Astrocyte (in vitro differentiated cells and primary cell): ENCODE measurements at regions not wholly inside any gene's neighbourhood (a gene's known extent, or its start where the extent isn't known, plus 50 kb on each side); places are given as distances from the start of the nearest gene placed in this dataset.

Experiments used
- DNase-seq: peaks from one replicate; pipeline ENCODE4 v3.0.0-alpha.2; 2010; ENCODE audit warnings: low read depth
- FAIRE-seq: peaks from 2 replicates; lab custom pipeline; 2011; peaks lifted over from hg19 to GRCh38; lab: Jason Lieb, UNC
- H2AFZ ChIP-seq: 2 replicates; pipeline ENCODE4 v1.6.0; 2012; ENCODE audit warnings: low read depth, low read length, inconsistent platforms
- H3K27ac ChIP-seq: 2 replicates; pipeline ENCODE4 v1.5.1; 2011; ENCODE audit warnings: low read depth, low read length, inconsistent platforms
- H3K27me3 ChIP-seq: 2 replicates; pipeline ENCODE4 v1.6.0; 2011; ENCODE audit warnings: low read length, inconsistent platforms; ENCODE audit not compliant: insufficient read depth
- H3K36me3 ChIP-seq: 2 replicates; pipeline ENCODE4 v1.5.1; 2011; ENCODE audit warnings: low read length, inconsistent platforms; ENCODE audit not compliant: insufficient read depth
- H3K4me1 ChIP-seq: 2 replicates; pipeline ENCODE4 v1.5.1; 2011; ENCODE audit warnings: low read length, inconsistent platforms; ENCODE audit not compliant: insufficient read depth
- H3K4me2 ChIP-seq: 2 replicates; pipeline ENCODE4 v1.6.0; 2012; ENCODE audit warnings: low read length, inconsistent platforms
- H3K4me3 ChIP-seq: 2 replicates; pipeline ENCODE4 v1.5.1; 2011; ENCODE audit warnings: low read depth, mild to moderate bottlenecking, low read length, inconsistent platforms; ENCODE audit not compliant: insufficient read depth
- H3K79me2 ChIP-seq: 2 replicates; pipeline ENCODE4 v1.6.0; 2012; ENCODE audit warnings: mild to moderate bottlenecking, low read length, inconsistent platforms; ENCODE audit not compliant: insufficient read depth
- H3K9ac ChIP-seq: 2 replicates; pipeline ENCODE4 v1.6.0; 2012; ENCODE audit warnings: mild to moderate bottlenecking, low read length, inconsistent platforms
- H3K9me3 ChIP-seq: 2 replicates; pipeline ENCODE4 v1.5.1; 2012; ENCODE audit warnings: low read depth, mild to moderate bottlenecking, low read length, inconsistent platforms; ENCODE audit not compliant: insufficient read depth
- H4K20me1 ChIP-seq: 2 replicates; pipeline ENCODE4 v1.6.0; 2012; ENCODE audit warnings: low read length, inconsistent platforms; ENCODE audit not compliant: insufficient read depth
- H3K27ac Mint-ChIP-seq: one replicate; pipeline ENCODE4 v1.8.0; 2021; ENCODE audit warnings: mild to moderate bottlenecking, mixed read lengths; ENCODE audit not compliant: unreplicated experiment
- H3K27me3 Mint-ChIP-seq: one replicate; pipeline ENCODE4 v1.8.0; 2021; ENCODE audit warnings: low read depth, mixed read lengths; ENCODE audit not compliant: unreplicated experiment
- H3K36me3 Mint-ChIP-seq: one replicate; pipeline ENCODE4 v1.8.0; 2021; ENCODE audit warnings: low read depth, mixed read lengths; ENCODE audit not compliant: unreplicated experiment
- H3K4me1 Mint-ChIP-seq: one replicate; pipeline ENCODE4 v1.8.0; 2021; ENCODE audit warnings: low read depth, mixed read lengths; ENCODE audit not compliant: unreplicated experiment
- H3K4me3 Mint-ChIP-seq: one replicate; pipeline ENCODE4 v1.8.0; 2021; ENCODE audit warnings: mild to moderate bottlenecking, moderate library complexity, mixed read lengths; ENCODE audit not compliant: unreplicated experiment
- H3K9me3 Mint-ChIP-seq: one replicate; pipeline ENCODE4 v1.8.0; 2021; ENCODE audit warnings: mild to moderate bottlenecking, mixed read lengths; ENCODE audit not compliant: unreplicated experiment
- CTCF ChIP-seq: IDR thresholded peaks from 2 replicates; pipeline ENCODE4 v1.5.1; 2011; ENCODE audit warnings: low read depth, mild to moderate bottlenecking, inconsistent platforms, low read length, moderate library complexity; ENCODE audit not compliant: insufficient read depth
- EZH2 ChIP-seq: IDR thresholded peaks from 2 replicates; pipeline ENCODE4 v1.6.1; 2012; ENCODE audit warnings: mild to moderate bottlenecking, low read length, inconsistent platforms; ENCODE audit not compliant: insufficient read depth

- H3K27ac Mint-ChIP-seq: no peak overlapping the region
- no peaks in the 10 kb centered on the region for H3K27me3 ChIP-seq
- TF ChIP-seq EZH2 (no peak), CTCF (no peak)
- no peaks in the 10 kb centered on the region for H3K36me3 Mint-ChIP-seq
- peaks cover 30% of the 10 kb centered on the region for H3K27me3 Mint-ChIP-seq
- no peak overlapping the region for H3K4me3 ChIP-seq
- no peaks in the 10 kb centered on the region for H3K4me1 ChIP-seq
- H3K9ac ChIP-seq: no peak overlapping the region
- FAIRE-seq (no peak), DNase-seq (no peak)
- H4K20me1 ChIP-seq: no peaks in the 10 kb centered on the region
- H3K79me2 ChIP-seq: no peaks in the 10 kb centered on the region
- H3K4me2 ChIP-seq: no peak overlapping the region
- H2AFZ ChIP-seq: no peak overlapping the region
- no peak overlapping the region for H3K27ac ChIP-seq
- no peaks in the 10 kb centered on the region for H3K9me3 Mint-ChIP-seq
- no peak overlapping the region for H3K4me3 Mint-ChIP-seq
- H3K4me1 Mint-ChIP-seq: peaks cover 8% of the 10 kb centered on the region
- H3K9me3 ChIP-seq: peaks cover 2% of the 10 kb centered on the region
- no peaks in the 10 kb centered on the region for H3K36me3 ChIP-seq
Measured at GRCh38 chr16:49121636-49122035, 160.0 kb downstream of the CBLN1 start.

- no peaks in the 10 kb centered on the region for H3K79me2 ChIP-seq
- no peak overlapping the region for H3K27ac ChIP-seq
- no peak for FAIRE-seq
- H3K4me3 Mint-ChIP-seq: no peak overlapping the region
- no peaks in the 10 kb centered on the region for H3K27me3 ChIP-seq
- H3K27me3 Mint-ChIP-seq: peaks cover 20% of the 10 kb centered on the region
- no peaks in the 10 kb centered on the region for H3K9me3 Mint-ChIP-seq
- H3K9me3 ChIP-seq: peaks cover 2% of the 10 kb centered on the region
- no peak overlapping the region for H3K27ac Mint-ChIP-seq
- H2AFZ ChIP-seq: no peak overlapping the region
- H3K4me1 Mint-ChIP-seq: peaks cover 8% of the 10 kb centered on the region
- H4K20me1 ChIP-seq: no peaks in the 10 kb centered on the region
- no peaks in the 10 kb centered on the region for H3K4me1 ChIP-seq
- TF ChIP-seq EZH2: no peak
- no peak for TF ChIP-seq CTCF
- no peaks in the 10 kb centered on the region for H3K36me3 ChIP-seq
- H3K4me3 ChIP-seq: no peak overlapping the region
- H3K4me2 ChIP-seq: no peak overlapping the region
- no peak for DNase-seq
- H3K36me3 Mint-ChIP-seq: no peaks in the 10 kb centered on the region
- no peak overlapping the region for H3K9ac ChIP-seq
Measured at GRCh38 chr16:49120631-49121030, 161.0 kb downstream of the CBLN1 start.

- Histone ChIP-seq H3K27ac (no peak overlapping the region), H3K4me3 (no peak overlapping the region), H3K27me3 (no peaks in the 10 kb centered on the region), H3K9me3 (peaks cover 2% of the 10 kb centered on the region), H2AFZ (no peak overlapping the region), H3K4me2 (no peak overlapping the region), H3K36me3 (no peaks in the 10 kb centered on the region), H3K9ac (no peak overlapping the region), H3K4me1 (no peaks in the 10 kb centered on the region), H3K79me2 (no peaks in the 10 kb centered on the region), H4K20me1 (no peaks in the 10 kb centered on the region)
- FAIRE-seq (no peak), DNase-seq (no peak)
- H3K27ac Mint-ChIP-seq: peak overlapping the region; percentile 14
- TF ChIP-seq EZH2 (no peak), CTCF (no peak)
- H3K4me3 Mint-ChIP-seq: no peak overlapping the region
- peaks cover 13% of the 10 kb centered on the region for H3K27me3 Mint-ChIP-seq
- H3K36me3 Mint-ChIP-seq: no peaks in the 10 kb centered on the region
- H3K9me3 Mint-ChIP-seq: no peaks in the 10 kb centered on the region
- H3K4me1 Mint-ChIP-seq: peaks cover 8% of the 10 kb centered on the region
Measured at GRCh38 chr16:49116873-49117272, 164.8 kb downstream of the CBLN1 start.
